Superior temporal gyrus (tissue), 1 donor: ENCODE measurements at regions not wholly inside any gene's neighbourhood (a gene's known extent, or its start where the extent isn't known, plus 50 kb on each side); places are given as distances from the start of the nearest gene placed in this dataset.
A peak's percentile ranks its signal among the peaks of the same experiment; 100 is the strongest.

ENCODE experiments used
- DNase-seq: peaks from one replicate; pipeline ENCODE4 v3.0.0-alpha.2; 2016; ENCODE audit errors: extremely low spot score

- no peak for DNase-seq
These were observed 497.0 kb upstream of the TNC start for GRCh38 chr9:115615000-115615401.

- no peak for DNase-seq
These were observed 498.1 kb upstream of the TNC start for GRCh38 chr9:115615821-115616665.

- DNase-seq: no peak
These were observed 498.8 kb upstream of the TNC start for GRCh38 chr9:115616666-115617239.

GRCh38 chr9:115625251-115625650 is 507.3 kb upstream of the TNC start:
- no peak for DNase-seq

- DNase-seq: no peak
These were observed 508.0 kb upstream of the TNC start for GRCh38 chr9:115625954-115626353.

- no peak for DNase-seq
These were observed 509.6 kb upstream of the TNC start for GRCh38 chr9:115627511-115627910.

- no peak for DNase-seq
These were observed 510.5 kb upstream of the TNC start for GRCh38 chr9:115628426-115628825.

- DNase-seq: no peak
These were observed 512.2 kb upstream of the TNC start for GRCh38 chr9:115629879-115630840.

GRCh38 chr9:115632391-115632790 is 514.4 kb upstream of the TNC start:
- no peak for DNase-seq

- DNase-seq: no peak
These were observed 515.1 kb upstream of the TNC start for GRCh38 chr9:115633104-115633503.

GRCh38 chr9:115635680-115636383 is 517.8 kb upstream of the PAPPA start:
- DNase-seq: no peak

- DNase-seq: no peak
These were observed 517.0 kb upstream of the PAPPA start for GRCh38 chr9:115636596-115636995.

GRCh38 chr9:115637661-115638060 is 515.9 kb upstream of the PAPPA start:
- no peak for DNase-seq

- DNase-seq: no peak
These were observed 512.7 kb upstream of the PAPPA start for GRCh38 chr9:115640887-115641286.

GRCh38 chr9:115642285-115642684 is 511.3 kb upstream of the PAPPA start:
- no peak for DNase-seq

- DNase-seq: no peak
These were observed 509.5 kb upstream of the PAPPA start for GRCh38 chr9:115643948-115644727.

GRCh38 chr9:115649991-115650472 is 503.6 kb upstream of the PAPPA start:
- peak; percentile 89 for DNase-seq

- no peak for DNase-seq
These were observed 502.8 kb upstream of the PAPPA start for GRCh38 chr9:115650768-115651167.

GRCh38 chr9:115651461-115651860 is 502.1 kb upstream of the PAPPA start:
- no peak for DNase-seq

- peak; percentile 13 for DNase-seq
These were observed 500.4 kb upstream of the PAPPA start for GRCh38 chr9:115653171-115653606.

GRCh38 chr9:115657695-115658094 is 495.9 kb upstream of the PAPPA start:
- no peak for DNase-seq
